Ishikawa (cell line): ENCODE measurements at regions not wholly inside any gene's neighbourhood (a gene's known extent, or its start where the extent isn't known, plus 50 kb on each side); places are given as distances from the start of the nearest gene placed in this dataset.

Experiments used
- CEBPB ChIP-seq: IDR thresholded peaks from 2 replicates; pipeline ENCODE4 v1.6.1; 2012
- CREB1 ChIP-seq: IDR thresholded peaks from 2 replicates; pipeline ENCODE4 v1.6.1; 2012; ENCODE audit warnings: low read depth
- EGR1 ChIP-seq: IDR thresholded peaks from 2 replicates; pipeline ENCODE4 v1.6.1; 2012
- EP300 ChIP-seq: IDR thresholded peaks from 2 replicates; pipeline ENCODE4 v1.6.1; 2012; ENCODE audit warnings: borderline replicate concordance
- FOXM1 ChIP-seq: IDR thresholded peaks from 2 replicates; pipeline ENCODE4 v1.6.1; 2012; ENCODE audit warnings: low read depth, borderline replicate concordance
- MAX ChIP-seq: IDR thresholded peaks from 2 replicates; pipeline ENCODE4 v1.6.1; 2012
- NFIC ChIP-seq: IDR thresholded peaks from 2 replicates; pipeline ENCODE4 v1.6.1; 2012
- RAD21 ChIP-seq: IDR thresholded peaks from 2 replicates; pipeline ENCODE4 v1.6.1; 2012; ENCODE audit warnings: low read depth
- REST ChIP-seq: IDR thresholded peaks from 2 replicates; pipeline ENCODE4 v1.6.1; 2012; ENCODE audit warnings: low read depth, mild to moderate bottlenecking
- TAF1 ChIP-seq: IDR thresholded peaks from 2 replicates; pipeline ENCODE4 v1.6.1; 2012; ENCODE audit warnings: low read depth, mild to moderate bottlenecking
- TCF12 ChIP-seq: IDR thresholded peaks from 2 replicates; pipeline ENCODE4 v1.6.1; 2012; ENCODE audit warnings: low read depth
- USF1 ChIP-seq: IDR thresholded peaks from 2 replicates; pipeline ENCODE4 v1.6.1; 2012
- YY1 ChIP-seq: IDR thresholded peaks from 2 replicates; pipeline ENCODE4 v1.6.1; 2012; ENCODE audit warnings: low read depth
- ZBTB7A ChIP-seq: IDR thresholded peaks from 2 replicates; pipeline ENCODE4 v1.6.1; 2012; ENCODE audit warnings: low read depth

- TF ChIP-seq FOXM1, result no peak
- TF ChIP-seq CEBPB, result no peak
- TF ChIP-seq EP300, result no peak
- TF ChIP-seq ZBTB7A, result no peak
- TF ChIP-seq YY1, result no peak
- no peak for TF ChIP-seq REST
- TF ChIP-seq TAF1, result no peak
- TF ChIP-seq EGR1, result no peak
- no peak for TF ChIP-seq CREB1
- TF ChIP-seq RAD21, result no peak
- no peak for TF ChIP-seq NFIC
- TF ChIP-seq MAX, result no peak
- TF ChIP-seq TCF12, result no peak
- no peak for TF ChIP-seq USF1
Observed at GRCh38 chr13:89763005-89763404, 1584.5 kb upstream of the MIR17HG start.
